ENCODE measurements at regions not wholly inside any gene's neighbourhood (a gene's known extent, or its start where the extent isn't known, plus 50 kb on each side); places are given as distances from the start of the nearest gene placed in this dataset.

DNA sequence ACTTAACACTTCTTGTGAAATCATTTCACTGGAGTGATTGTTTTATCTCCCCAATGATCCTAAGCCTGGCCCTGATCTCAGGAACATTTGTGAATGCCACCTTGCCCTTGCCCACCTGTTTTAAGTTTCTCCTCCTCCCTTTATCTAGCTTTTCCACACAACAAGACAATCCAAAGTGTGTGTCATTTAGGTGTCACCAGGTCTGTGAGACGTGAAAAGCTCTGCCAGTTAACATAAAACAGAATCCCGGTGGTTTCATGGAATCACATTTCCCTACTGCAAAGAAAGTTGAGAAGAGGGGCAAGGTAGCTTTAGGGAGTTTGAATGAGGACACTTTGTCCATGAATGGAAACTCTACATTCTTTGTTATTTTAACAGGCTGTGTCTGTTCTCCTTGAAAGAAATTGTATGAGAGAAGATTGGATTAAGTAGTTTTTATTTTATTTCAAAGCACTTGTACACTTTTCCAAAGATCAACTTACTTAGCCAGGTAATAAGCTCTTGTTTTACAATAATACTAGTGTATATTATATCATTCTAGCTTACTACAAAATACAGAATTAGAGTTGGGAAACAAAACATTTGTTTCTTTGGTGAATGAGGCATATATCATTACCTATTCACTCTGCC lies 239.0 kb downstream of the ISL1 start:
- no CpG with 5 or more reads among the region's 2 CpGs for WGBS, 2 experiments (ENCODE audit: extremely low coverage in 2 of 2, insufficient read length in 1 of 2)
- Histone ChIP-seq H3K4me3 (ENCODE audit: insufficient read depth, low read depth, low read length) (no peak overlapping the region), H3K14ac (replicated peaks; ENCODE audit: low read depth, low read length) (no peak overlapping the region), H3K9ac (ENCODE audit: low read depth, low read length) (no peak overlapping the region), H3K79me1 (ENCODE audit: low read depth in 1 of 2, low read length in 2 of 2) (no peaks in the 10 kb centered on the region), H2BK20ac (ENCODE audit: low read depth, low read length) (no peak overlapping the region), H3K27ac (ENCODE audit: insufficient read depth, low read length) (no peak overlapping the region), H3K36me3 (ENCODE audit: control insufficient read depth, insufficient read depth, low read length) (no peaks in the 10 kb centered on the region), H2AFZ (replicated peaks; ENCODE audit: low read length, poor library complexity) (no peak overlapping the region), H3K4ac (ENCODE audit: low read depth, low read length) (no peak overlapping the region), H2BK120ac (ENCODE audit: low read depth, low read length) (no peak overlapping the region), H3K27me3 (ENCODE audit: control insufficient read depth, insufficient read depth, low read length) (no peaks in the 10 kb centered on the region), H3K4me2 (ENCODE audit: low read depth, low read length) (no peak overlapping the region), H3K56ac (ENCODE audit: extremely low read depth, insufficient read depth, low read length) (no peak overlapping the region), H2BK5ac (ENCODE audit: low read depth, low read length, poor library complexity, severe bottlenecking) (no peak overlapping the region), H3K9me1 (ENCODE audit: insufficient read depth, low read length) (no peaks in the 10 kb centered on the region), H4K8ac (ENCODE audit: low read depth in 2 of 2, low read length in 2 of 2) (no peak overlapping the region), H3K23ac (ENCODE audit: low read depth, low read length) (no peak overlapping the region), H3K9me3 (ENCODE audit: control insufficient read depth, insufficient read depth, low read length) (no peaks in the 10 kb centered on the region), H4K20me1 (ENCODE audit: insufficient read depth, low read length) (no peaks in the 10 kb centered on the region), H2BK15ac (ENCODE audit: low read depth, low read length) (no peak overlapping the region), H2AK9ac (replicated peaks; ENCODE audit: low read depth, low read length, poor library complexity) (no peak overlapping the region), H4K5ac (ENCODE audit: low read depth, low read length) (no peak overlapping the region), H3K18ac (ENCODE audit: low read depth, low read length) (no peak overlapping the region), H2AK5ac (ENCODE audit: low read depth, low read length) (no peak overlapping the region), H3K4me1 (ENCODE audit: control insufficient read depth, insufficient read depth, low read length) (no peaks in the 10 kb centered on the region), H4K91ac (ENCODE audit: insufficient read depth, low read depth, low read length) (no peak overlapping the region)
- ChIA-PET CTCF (no interaction called here), POLR2A (ENCODE audit: unreplicated experiment) (no interaction called here)
- in situ Hi-C loops (cut with MboI; ENCODE audit: low sequenced_read_pairs) = no loop called here
- TF ChIP-seq MXI1 (IDR thresholded peaks at IDR 0.05; ENCODE audit: borderline replicate concordance, low read depth, low read length) (no peak), ELK1 (IDR thresholded peaks at IDR 0.05; ENCODE audit: borderline replicate concordance, low read depth, low read length) (no peak), SMC3 (IDR thresholded peaks at IDR 0.05; ENCODE audit: low read depth, low read length) (no peak), CHD1 (IDR thresholded peaks at IDR 0.05; ENCODE audit: low read depth, low read length) (no peak), MAZ (IDR thresholded peaks at IDR 0.05; ENCODE audit: borderline replicate concordance, low read depth, low read length) (no peak), MAFK (IDR thresholded peaks at IDR 0.05; ENCODE audit: low read depth, low read length) (no peak), FOS (IDR thresholded peaks at IDR 0.05; ENCODE audit: low read depth, low read length) (no peak), POLR2A (IDR thresholded peaks at IDR 0.05; ENCODE audit: low read depth, low read length) (no peak), BHLHE40 (IDR thresholded peaks at IDR 0.05; ENCODE audit: low read depth, low read length) (no peak), USF2 (IDR thresholded peaks at IDR 0.05; ENCODE audit: low read depth, low read length) (no peak), NFE2L2 (IDR thresholded peaks at IDR 0.05; ENCODE audit: low read depth, low read length) (no peak), RAD21 (IDR thresholded peaks at IDR 0.05; ENCODE audit: low read length) (no peak), CTCF (conservative IDR thresholded peaks at IDR 0.05; ENCODE audit: low read depth, low read length) (no peak), RCOR1 (IDR thresholded peaks at IDR 0.05; ENCODE audit: insufficient replicate concordance, low read length) (no peak)
- intact Hi-C loops (cut with micrococcal nuclease) = no loop called here
- ATAC-seq (ENCODE audit: low read depth) (no peak), DNase-seq (no peak)
- dilution Hi-C loops (cut with HindIII; ENCODE audit: low sequenced_read_pairs, unreplicated experiment) = no loop called here
- no TSS peak for BruUV-seq (replicated peaks)
